Erythroblast (primary cell): ENCODE measurements at regions not wholly inside any gene's neighbourhood (a gene's known extent, or its start where the extent isn't known, plus 50 kb on each side); places are given as distances from the start of the nearest gene placed in this dataset.

ENCODE experiments used
- DNase-seq, 2 experiments: peaks; one replicate each; lab custom pipeline; 2025; lab: John Stamatoyannopoulos, UW
- GATA1 ChIP-seq: IDR thresholded peaks from 2 replicates; pipeline ENCODE4 v1.6.1; 2011; ENCODE audit warnings: low read depth, mild to moderate bottlenecking, control low read depth, low read length, moderate library complexity
- POLR2A ChIP-seq: IDR thresholded peaks from 2 replicates; pipeline ENCODE4 v1.6.1; 2011; ENCODE audit warnings: mild to moderate bottlenecking, low read length

GRCh38 chr4:66606908-66607307 is 936.6 kb upstream of the EPHA5 start:
- TF ChIP-seq GATA1 = no peak
- TF ChIP-seq POLR2A = no peak
- DNase-seq = no peak

DNA sequence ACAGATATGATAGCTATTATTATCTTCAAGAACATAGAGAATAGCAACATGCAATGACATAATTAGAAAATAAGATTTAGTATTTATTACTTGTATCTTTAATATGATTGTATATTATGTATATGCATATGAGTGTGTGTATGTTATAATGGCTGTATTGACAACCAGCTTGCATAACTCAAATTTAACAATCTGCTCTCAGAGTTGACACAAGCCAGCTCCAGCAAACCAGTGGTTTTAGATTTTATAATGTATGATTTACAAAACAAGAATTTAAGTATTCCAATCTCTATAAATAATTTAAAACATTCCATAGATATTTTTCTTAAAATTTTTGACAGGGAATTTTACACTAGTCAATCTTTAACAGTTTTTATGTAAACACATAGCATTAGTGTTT is 935.9 kb upstream of the EPHA5 start:
- TF ChIP-seq GATA1 = no peak
- TF ChIP-seq POLR2A = no peak
- no peak for DNase-seq

DNA sequence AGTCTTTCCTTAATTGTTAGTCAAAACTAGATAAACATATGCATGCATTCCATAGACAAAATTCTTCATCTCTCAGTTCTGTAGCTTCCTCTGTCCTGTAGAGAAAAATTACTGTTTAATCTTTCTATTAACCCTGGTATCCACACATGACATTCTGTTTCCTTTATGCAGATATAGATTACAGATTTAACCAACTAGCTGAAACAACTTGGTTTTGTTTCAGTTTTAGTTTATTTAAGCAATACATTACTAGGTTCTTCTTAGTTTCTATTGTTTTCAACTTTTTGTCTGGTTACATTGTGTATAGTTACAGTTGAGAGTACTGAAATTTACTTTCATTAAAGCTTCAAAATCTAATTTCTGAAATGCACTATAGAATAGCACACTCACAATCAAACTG is 933.9 kb upstream of the EPHA5 start:
- no peak for DNase-seq
- no peak for TF ChIP-seq POLR2A
- no peak for TF ChIP-seq GATA1

DNA sequence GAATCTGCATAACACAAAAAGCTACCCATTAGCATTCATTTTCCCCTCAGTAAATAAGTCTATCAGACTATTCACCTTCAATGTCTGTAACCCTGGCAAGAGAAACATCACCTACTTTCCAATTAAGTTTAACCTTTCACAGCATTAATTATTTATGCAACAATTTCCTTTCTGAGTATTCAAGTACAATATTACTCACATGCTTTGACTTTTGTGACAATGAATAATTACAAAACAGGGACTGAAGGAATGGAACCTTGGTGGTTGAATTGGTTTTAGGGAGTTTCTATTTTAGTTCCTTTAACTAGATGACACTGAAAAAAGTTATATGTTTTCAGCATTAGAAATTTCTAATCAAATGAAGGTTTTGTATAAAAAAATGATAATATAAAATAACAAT is 932.3 kb upstream of the EPHA5 start:
- no peak for DNase-seq
- TF ChIP-seq GATA1 = no peak

DNA sequence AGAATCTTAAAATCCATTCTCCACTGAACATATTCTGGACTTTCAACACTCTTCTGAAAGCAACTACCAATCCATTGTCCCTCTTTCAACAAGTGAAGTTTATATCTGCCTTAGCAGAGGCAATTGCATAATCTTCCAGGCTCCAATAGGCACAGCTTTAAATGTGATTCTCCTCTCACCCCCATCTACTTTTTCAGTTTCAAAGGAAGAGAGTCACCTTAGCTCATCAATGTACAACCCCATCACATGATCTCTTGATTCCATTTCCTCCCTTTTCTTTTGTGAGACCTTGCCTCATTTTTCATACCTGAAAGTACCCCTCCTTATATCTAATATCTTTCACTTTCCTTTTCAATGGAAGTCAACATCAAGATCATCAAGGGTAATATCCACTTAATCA is 921.7 kb upstream of the EPHA5 start:
- TF ChIP-seq GATA1 = no peak
- TF ChIP-seq POLR2A = no peak
- DNase-seq = no peak

DNA sequence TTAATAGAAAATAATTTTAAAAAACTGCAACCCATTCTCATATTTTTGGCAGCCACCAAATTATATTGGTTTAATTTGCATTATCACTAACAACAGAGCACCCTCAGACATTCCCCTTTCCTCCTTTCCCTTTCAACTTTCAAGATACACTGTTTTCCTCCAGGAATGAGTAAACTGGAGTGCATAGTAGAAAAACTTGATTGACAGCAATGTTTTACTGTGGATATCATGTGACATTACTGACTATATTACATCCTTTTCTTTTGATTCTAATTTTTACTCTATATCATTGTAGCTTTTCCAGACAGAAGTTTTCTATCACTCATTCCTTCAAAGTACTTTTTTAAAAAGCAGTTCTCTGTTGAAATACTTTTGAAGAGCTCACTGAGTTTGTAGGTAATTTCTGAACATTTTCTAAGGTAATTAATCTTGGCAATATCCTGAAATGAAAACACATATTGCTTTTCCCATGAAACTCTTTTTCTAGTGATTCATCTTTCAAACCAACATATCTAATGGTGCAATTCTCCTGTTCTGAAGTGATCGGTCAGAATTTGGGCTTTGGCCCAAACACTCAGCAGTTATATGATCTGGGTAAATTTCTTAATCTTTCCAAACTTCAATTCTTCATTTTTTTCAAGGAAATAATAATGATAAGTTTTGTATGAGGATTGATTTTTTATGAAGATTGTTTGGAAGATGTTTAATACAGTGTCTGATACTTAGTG is 920.4 kb upstream of the EPHA5 start:
- TF ChIP-seq POLR2A (no peak), GATA1 (no peak)
- DNase-seq = no peak

DNA sequence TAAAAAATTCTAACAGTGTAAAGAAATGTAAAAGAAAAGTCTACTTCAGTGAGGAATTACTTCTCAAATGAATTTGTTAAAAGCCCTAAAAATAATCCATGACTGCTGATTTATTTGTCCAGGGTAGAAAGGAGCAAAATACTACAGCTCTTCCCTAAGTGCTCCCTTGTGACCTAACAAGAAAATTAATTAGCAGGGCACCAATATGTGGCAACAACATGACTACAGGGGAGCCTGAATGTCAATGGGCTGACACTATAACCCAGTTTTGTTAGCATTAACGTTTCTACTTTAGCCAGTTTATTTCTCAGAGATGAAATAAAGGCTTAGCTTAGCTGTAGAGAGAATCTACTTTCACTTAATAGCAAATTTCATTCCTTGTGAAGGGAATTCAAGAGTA is 918.9 kb upstream of the EPHA5 start:
- TF ChIP-seq GATA1 (no peak), POLR2A (no peak)
- no peak for DNase-seq

- no peak for DNase-seq
- TF ChIP-seq GATA1 (no peak), POLR2A (no peak)
Observed at GRCh38 chr4:66585767-66586166, 915.5 kb upstream of the EPHA5 start.

DNA sequence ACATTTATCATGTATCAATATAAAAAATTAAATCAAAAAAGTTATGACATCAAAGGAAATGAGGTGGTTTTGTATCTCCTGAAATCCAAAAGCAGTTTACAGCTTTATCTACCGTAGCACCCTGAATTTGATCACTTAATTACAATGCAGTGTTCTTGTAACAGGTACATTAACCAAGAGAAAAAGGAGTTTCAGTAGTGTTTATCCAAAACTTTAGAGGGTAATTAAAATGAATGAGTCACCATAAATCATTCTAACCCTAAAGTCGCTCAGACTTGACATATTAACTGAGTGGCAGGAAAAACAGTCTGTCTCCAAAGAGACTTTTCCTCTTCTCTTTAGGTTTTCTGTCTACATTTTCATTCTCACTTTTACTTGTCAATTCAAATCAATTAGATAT is 907.6 kb upstream of the EPHA5 start:
- no peak for DNase-seq
- TF ChIP-seq GATA1 = no peak
- TF ChIP-seq POLR2A = no peak

- DNase-seq = no peak
- TF ChIP-seq GATA1 = no peak
- no peak for TF ChIP-seq POLR2A
Observed at GRCh38 chr4:66575008-66575696, 904.9 kb upstream of the EPHA5 start.

GRCh38 chr4:66574145-66574978 is 904.1 kb upstream of the EPHA5 start:
- no peak for DNase-seq
- TF ChIP-seq POLR2A = no peak
- no peak for TF ChIP-seq GATA1

DNA sequence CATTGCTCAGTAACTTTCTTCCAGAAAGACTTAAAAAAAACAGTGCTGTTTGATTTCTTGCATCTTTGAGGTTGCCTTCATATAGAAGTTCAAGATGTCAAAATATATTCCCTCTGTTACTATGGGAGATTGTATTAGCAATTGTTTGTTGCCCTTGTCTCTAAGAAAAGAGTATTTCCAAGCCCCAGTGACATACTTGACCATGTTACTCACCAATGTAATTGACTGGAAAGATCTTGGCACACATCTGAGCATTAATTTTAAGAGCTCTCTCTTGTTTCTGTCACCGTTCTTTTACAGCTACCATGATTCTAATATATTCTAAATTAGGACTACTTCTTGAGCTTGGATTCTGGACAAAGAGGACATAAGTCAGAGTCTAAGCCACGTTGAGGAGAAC is 902.7 kb upstream of the EPHA5 start:
- no peak for TF ChIP-seq GATA1
- no peak for TF ChIP-seq POLR2A
- no peak for DNase-seq

DNA sequence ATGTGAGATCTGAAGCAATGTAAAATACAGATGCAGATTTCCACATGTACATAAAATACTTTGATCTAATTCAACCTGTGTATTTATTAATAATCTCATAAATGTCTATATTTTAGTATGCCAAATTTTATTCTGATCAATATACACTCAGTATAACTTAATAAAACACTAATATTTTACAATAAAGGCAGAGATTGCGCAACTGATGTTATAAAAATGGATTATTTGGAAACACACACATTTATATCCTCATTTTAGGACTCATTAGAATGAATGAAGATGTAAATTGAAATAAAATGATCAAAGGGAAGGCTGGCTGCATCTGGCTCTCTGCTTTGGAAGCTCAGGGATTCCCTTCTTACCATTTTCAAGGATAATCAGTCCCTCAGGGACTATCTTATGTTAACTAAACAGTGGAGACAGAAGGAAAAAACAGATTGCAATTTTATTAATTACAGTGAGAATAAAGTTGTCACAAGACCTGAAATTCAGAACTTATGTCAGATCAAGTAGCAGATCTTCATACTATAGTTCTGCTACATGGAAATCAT is 900.9 kb upstream of the EPHA5 start:
- no peak for TF ChIP-seq POLR2A
- no peak for TF ChIP-seq GATA1
- no peak for DNase-seq

GRCh38 chr4:66569228-66569627 is 898.9 kb upstream of the EPHA5 start:
- no peak for DNase-seq
- TF ChIP-seq GATA1 (no peak), POLR2A (no peak)
